SHP77 treated with DMSO at 0.1 percent for 48 hours (cell line): ENCODE measurements at regions not wholly inside any gene's neighbourhood (a gene's known extent, or its start where the extent isn't known, plus 50 kb on each side); places are given as distances from the start of the nearest gene placed in this dataset.

ENCODE experiments used
- DNase-seq: peaks from one replicate; lab custom pipeline; 2025; lab: John Stamatoyannopoulos, UW

DNA sequence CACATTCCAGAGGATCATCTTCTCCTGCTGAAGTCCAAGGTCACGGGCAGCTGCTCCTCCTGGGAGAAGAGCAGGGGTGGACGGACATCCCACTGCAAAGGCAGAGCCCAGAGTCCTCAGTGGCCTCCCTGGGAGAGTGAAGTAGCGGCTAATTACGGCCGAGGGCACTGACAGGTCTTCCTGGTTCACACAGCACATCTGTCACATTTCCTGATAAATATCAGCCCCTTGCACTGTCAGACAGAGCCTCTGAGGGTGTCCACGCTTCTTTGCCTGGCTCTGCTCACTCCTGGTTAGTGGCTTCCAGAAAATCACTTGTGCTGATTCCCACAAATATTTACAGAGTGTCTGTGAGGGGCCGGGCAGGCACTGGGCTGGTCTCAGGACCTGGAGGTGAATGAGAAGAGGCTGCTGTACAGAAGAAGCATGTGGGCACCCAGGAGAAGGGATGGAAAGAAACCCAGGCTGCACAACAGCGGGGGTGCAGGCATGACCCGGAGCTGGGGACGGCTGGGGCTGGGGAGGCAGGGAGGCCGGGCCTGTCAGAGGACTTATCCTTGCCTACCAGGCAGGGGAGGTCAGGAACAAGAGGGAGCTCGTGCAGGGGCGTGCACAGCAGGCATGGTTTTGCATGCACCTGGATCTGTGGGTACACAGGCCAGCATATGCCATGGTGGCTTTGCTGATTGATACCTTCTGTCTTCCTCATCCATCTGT is 258.2 kb upstream of the TNRC6C start:
- no peak for DNase-seq

DNA sequence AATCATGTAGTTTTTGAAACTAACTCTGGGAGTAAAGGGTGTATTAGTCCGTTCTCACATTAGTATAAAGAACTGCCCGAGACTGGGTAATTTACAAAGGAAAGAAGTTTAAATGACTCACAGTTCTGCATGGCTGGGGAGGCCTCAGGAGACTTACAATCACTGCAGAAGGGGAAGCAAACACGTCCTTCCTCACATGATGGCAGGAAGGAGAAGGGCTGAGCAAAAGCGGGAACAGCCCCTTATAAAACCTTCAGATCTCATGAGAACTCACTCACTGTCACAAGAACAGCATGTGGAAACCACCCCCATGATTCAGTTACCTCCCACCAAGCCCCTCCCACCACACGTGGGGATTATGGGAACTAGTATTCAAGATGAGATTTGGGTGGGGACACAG is 256.5 kb upstream of the TNRC6C start:
- no peak for DNase-seq

DNA sequence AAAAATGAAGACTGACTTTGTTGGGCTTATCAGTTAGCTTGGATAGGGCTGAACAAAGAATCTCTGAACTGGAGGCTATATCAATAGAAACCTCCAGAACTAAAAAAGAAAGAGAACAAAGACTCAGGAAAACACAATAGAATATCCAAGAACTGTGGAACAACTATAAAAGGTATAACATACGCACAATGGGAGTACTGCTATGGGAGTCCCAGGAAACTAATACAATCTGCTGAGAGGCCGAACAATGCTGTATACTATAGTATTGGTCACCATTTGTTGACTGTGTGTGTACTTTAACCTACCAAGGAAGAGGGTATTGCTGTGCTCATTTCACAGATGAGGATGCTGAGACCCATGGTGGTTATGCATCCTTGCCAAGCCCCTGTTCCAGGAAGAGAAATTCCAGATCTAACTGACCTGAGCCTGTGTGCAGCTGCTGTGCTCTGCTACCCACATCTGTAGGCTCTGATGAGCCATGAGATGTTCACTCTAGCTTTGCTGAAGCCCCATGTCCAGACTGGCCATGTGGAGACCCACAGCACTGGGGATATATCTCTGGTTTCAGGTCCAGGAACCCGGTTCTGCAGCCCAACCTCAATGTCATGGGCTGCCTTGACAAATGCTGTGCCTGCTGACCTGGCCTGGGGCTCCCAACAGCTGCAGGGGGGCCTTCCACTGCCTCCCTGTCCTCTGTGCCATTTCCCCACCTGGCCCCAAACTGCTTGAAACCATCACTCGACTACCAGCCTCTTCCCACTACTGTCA is 254.3 kb upstream of the TNRC6C start:
- no peak for DNase-seq

DNA sequence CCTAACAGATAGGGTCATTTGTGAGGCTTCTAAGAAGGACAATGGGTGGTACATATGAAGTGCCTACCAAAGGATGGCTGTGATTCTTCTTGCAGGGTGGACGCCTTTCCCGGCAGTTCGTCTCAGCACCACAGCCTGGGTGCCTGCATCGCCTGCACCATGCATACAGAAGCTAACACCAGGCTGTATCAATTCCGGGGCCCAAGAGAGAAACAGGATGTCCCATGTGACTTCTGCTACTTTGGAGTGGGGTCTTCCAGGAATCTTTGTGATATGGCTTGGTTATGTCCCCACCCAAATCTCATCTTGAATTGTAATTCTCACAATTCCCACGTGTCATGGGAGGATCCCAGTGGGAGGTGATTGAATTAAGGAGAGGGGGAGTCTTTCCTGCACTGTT is 251.6 kb upstream of the TNRC6C start:
- no peak for DNase-seq

DNA sequence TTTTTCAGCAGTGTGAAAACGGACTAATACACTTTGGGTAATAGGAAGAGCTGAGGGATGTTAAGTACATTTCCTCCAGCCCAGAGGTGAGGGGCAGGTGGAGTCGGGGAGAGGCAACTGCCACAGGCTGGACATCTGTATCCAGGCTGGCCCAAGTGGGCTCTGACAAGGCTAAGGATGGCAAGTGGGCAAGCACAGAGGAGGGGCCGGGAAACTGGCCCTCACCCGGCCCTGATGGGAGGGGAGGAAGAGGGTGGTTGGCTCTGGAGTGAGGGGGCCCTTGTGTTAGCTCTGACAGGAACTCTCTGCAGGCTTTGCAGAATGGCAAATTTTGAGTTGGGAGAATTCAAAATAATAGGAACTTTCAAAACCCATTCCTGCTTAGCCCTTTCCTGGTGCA is 251.0 kb upstream of the TNRC6C start:
- no peak for DNase-seq

DNA sequence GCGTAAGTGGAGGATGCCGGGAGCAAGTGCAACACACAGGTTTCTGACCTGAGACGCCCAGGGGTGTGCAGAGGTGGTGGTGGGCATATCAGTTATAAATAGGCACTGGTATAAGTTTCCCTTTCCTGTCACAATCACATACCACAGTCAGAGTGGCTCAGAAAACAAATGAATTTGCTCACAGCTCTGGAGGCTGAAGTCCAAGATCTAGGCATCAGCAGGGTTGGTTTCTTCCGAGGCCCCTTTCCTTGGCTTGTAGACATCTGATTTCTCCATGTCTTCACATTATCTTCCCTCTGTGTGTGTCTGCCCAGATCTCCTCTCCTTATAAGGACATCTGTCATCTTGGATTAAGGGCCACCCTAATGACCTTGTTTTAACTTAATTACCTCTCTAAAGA is 250.5 kb upstream of the TNRC6C start:
- no peak for DNase-seq

DNA sequence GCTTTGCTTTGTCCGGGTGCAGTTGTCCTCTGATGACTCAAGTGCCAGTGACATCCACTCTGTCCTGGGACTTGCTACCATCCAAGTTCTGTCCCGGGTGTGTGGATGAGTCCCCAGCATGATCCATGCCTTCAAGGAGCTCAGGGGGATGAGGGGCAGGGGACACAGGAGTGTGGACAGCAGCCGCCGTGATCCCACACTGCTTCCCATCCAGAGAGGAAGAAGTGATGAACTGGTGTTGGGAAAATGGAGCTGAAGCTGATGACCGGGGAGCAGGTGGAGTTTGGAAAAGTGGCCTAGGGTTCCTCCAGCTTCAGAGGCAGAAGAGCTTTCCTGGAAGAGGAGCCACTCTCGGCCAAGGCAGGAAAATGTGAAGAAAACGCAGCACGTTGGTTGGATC is 249.6 kb upstream of the TNRC6C start:
- no peak for DNase-seq

DNA sequence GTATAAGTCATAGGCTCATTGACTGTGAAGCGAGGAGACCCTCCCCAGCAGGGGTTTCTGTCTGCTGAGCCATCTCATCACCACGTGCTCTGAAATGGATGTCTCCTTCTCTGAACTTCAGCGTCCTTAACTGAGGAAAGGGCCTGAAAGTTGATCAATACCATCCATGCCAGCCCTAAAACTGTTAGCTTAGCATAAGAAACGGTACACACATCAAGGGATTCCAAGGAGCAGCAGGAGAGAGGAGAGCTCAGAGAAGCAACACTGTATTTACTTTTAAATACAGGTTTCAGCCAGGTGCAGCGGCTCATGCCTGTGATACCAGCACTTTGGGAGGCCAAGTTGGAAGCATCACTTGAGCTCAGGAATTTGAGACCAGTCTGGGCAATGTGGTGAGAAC is 248.9 kb upstream of the TNRC6C start:
- no peak for DNase-seq

DNA sequence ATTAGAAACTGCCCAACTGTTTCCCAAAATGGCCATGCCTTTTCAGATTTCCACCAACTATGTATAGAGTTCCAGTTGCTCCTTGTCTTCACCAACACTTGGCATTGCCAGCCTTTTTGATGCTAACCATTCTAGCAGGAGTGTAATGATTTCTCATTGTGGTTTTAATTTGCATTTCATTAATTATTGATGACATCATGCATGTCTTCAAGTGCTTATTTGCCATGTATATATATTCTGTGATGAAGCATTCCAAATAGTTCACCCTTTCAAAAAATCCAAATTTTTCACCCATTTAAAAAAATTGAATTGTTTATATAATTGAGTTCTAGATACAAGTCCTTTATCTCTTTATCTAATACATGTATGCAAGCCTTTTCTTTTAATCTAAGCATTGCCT is 245.9 kb upstream of the TNRC6C start:
- DNase-seq = no peak

DNA sequence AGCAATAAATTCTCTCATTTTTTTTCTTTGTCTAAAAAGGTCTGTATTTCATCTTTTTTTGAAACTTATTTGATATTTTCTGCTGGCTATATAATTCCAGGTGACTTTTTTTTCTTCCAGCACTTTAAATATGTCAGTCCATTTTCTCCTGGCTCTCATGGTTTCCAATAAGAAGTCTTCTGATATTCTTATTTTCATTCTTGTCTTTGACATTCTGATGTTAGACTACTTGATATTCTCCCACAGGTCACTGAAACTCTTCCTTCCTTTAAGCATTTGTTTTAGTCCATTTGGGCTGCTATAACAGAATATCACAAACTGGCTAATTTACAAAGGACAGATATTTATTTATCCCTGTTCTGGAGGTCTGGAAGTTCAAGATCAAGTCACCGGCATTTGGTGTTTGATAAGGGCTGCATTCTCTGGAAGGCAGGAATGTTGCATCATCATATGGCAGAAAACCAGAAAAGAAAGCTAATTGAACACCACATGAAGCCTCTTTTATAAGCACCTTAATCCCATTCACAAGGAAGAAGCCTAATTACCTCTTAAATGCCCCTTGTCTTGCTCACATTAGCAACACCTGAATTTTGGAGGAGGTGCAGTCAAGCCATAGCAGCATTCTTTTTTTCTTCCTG is 242.1 kb upstream of the TNRC6C start:
- DNase-seq = no peak

DNA sequence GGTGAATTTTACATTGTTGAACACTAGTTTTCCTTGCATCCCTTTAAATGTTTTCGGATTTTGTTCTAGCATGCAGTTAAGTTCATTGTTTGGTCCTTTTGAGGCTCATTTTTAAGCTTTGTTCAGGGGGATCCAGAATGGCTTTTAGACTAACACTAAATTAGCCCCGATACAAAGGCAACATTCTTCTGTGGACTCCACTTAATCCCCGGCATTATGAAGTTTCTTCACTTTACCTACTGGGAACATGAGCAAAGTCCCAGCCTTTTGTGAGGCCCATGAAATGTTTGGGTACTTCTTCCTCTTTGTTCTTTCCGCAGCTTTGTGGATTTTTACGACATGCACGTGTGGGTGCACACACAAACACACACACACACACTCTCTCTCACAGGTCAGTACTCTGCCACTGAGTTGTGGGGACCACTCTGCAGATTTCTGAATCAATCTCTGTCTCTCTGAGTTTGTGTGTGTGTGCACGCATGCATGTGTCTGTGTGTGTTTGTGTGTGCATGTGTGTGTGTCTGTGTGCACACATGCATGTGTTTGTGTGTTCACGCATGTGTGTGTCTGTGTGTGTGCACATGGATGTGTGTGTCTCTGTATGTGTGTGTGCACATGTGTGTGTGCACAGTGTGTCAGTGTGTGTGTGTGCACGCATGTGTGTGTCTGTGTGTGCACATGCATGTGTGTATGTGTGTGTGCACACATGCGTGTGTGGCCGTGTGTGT is 240.4 kb upstream of the TNRC6C start:
- DNase-seq = no peak

DNA sequence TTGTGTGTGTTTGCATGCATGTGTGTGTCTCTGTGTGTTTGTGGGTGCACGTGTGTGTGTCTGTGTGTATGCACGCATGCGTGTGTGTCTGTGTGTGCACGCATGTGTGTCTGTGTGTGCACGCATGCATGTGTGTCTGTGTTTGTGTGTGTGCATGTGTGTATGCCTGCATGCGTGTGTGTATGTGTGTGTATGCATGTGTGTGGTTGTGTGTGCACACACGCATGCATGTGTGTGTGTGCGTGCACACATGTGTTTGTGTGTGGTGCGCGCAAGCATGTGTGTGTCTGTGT is 239.9 kb upstream of the TNRC6C start:
- no peak for DNase-seq

DNA sequence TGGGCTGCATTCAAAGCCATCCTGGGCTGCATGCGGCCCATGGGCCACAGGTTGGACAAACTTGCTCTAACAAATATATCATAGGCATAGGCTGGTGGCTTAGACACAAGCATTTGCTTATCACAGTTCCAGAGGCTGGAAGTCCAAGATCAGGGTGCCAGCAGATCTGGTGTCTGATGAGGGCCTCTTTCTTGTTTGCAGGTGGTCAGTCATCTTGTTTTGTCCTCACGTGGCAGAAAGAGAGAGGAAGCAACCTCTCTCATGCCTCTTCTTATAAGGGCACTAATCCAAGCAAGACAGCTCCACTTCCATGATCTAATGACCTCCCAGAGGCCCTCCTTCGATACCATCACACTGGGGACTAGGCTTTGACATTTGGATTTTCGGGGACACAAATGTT is 238.7 kb upstream of the TNRC6C start:
- DNase-seq = no peak

DNA sequence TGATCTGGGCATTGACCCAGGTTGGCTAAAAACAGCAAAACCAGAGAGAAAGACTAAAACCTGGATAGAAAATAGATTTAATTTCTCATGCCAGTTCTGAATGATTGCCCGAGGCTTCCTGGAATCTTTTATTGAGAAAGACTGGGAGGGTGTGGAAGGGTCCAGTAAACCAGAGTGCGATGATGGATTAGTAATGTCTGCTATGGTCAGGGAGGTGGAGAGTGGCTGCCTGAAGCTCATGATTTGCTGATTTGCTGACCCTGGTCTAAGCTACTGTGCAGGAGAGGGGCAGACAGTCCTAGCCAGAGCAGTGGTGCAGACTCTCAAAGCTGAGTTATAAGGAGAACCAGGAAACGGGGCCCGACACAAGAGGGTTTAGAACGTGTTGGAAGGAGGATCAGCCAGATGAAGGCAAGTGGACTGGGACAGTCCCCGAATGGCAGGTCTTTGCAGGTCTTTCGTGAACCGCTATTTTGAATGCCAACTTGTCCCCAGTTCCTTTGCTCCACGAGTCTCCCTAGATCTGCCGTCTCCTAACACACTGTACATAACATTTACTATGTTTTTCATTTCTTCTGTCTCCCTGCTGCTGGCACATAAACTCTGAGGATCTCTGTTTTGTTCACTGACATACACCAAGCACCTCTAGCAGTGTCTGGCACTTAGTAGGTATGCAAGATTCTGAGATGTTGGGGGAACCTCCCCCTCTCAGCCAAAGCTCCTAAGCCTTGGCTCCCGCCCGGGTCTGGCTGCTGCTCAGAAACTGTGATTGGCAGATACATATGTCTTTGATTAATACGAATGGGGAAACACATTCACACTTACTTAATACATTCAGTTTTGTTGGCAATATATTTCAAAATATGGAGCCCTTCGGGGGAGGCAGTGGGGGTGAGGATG is 237.3 kb upstream of the TNRC6C start:
- no peak for DNase-seq

DNA sequence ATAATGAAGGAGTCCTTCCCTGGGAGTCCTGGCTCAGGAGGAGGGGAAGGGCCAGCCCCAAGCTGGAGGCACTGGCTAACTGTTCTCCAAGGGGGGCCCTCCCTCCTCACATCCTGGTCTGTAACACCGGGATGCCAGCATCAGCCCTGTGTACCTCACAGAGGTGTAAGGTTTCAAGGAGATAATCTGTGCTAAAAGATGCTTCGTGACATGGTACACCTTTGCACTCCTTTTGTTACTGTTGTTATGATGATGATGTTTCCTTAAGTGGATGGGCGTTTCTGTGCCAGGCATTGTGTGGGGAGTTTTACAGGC is 236.7 kb upstream of the TNRC6C start:
- no peak for DNase-seq

DNA sequence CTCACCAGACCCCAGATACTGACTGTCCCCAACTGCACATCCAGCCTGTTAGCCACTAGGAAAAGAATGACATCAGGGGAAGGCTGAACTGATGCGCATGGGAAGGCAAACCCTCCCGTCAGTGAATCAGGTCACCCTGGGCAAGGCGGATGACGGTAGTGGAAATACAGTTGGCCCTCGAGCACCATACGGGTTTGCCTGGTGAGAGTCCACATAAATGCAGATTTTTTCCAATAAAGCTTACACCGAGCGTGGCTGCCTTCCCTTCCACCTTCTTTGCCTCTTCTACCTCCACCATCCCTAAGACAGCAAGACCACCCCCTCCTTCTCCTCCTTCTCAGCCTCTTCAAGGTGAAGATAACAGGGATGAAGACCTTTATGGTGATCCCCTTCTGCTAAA is 236.1 kb upstream of the TNRC6C start:
- DNase-seq = no peak

DNA sequence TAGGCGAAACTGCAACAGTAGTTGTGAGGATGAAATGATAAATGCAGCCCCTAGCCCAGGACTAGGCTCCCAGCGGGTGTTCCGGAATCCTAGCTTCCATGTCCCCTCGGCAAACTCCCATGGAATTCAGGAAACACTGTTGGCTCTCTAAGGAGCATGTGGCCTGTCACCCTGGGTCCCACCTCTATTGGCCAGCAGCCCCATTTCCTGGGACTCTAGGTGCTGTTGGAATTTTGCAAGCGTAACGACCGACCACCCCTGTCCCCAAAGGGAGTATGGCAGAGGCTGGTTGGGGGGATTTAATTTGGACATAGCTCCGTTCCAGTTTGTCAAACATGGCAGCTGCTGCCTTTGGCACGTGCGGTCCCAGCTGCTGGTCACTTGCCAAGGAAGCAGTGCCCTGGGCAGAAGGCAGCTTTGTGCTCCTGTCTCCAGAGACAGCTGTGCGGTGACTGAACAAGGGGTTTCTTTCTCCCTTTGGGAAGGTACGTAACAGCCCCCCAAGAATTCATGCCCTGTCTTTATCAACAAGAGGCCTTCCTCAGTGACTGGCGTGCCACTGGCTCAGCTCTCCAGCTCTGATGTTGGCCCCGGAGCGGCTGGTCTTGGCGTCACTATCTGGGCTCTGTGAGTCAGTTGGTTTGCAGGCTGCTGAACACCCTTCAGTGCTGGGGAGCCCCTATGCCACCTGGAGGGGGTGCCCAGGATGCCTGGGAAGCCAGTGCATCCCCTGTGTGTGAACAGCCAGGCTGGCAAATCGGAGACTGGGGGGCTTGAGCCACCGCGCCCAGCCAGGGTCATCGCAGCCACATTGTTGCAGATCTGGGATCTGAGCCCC is 235.2 kb upstream of the TNRC6C start:
- DNase-seq = no peak

DNA sequence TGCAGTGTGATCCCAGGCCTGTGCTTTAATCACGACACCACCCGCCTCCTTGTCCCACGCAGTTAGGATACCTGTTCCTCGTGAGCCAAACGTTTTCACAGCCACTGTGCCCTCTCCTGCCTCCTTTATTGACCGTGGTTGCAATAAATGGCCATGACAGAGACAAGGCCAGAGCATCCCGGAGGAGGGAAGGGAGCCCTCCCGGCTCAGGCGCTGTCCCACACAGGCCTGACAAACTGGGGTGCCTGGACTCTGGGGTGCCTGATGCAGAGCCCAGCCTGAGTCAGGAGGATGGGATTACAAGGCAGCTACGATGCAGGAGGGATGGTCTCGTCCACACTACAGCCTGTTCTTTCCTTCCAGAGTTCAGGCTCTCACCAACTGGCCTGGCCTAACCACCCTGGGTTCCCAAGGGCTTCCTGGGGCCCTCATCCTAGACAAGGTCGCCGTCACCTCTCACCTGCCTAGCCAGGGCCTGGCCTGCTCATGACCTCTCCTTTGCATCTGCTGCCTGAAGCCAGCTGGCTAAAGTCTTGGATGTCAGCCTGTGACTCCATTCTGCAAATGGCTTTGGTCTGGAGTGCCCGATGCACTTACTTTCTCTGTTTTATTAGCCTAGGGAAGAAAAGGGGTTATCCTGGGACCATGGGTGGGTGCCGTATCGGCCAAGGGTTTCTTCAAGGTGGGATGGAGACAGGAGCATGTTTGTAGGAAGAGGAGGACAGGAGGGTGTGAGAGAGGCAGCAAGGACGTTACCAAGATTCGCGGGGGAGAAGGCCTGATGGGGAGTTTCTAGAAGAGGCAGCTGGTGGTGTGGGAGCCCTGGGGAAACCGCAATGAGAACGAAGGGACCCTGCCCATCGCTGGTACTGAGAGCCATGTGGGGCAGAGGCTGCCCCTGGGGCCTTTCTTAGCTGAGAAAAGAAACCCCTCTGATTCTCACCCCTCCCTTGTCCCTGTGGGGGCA is 234.3 kb upstream of the TNRC6C start:
- no peak for DNase-seq

DNA sequence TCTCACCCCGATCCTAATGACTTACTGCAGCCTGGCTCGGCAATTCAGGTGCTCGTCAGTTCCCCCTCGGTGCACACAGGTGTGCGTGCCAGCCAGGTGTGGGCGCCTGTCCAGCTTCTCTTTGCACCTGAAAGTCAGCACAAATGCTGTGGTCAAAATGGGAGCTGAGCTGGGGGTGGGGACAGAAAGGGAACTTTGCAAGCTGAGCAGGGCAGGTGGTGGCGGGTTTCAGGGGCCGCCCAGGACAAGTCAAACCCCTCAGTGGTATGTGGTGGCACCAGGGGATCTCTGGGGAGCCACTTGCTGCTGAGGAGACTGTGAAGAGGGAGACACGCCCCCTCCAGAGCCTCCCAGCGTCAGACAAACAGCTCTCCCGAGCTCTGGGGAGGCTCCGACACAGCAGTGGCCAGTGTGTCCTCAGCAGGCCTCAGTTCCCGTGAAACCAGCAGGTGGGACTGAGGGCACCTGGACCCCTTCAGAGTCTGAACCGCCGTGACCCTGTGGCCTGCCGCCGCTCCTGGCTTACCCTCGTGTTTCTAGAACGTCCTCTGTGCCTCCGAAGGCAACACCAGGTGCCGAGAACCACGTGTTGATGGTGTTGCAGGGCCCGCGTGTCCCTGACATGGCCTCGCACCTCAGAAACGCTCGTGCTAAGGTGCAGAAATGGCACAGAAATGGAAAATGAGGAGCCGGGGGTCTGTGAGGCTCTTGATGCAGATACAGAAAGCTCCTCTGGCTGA is 233.5 kb upstream of the TNRC6C start:
- DNase-seq = no peak
